ENCODE measurements at regions not wholly inside any gene's neighbourhood (a gene's known extent, or its start where the extent isn't known, plus 50 kb on each side); places are given as distances from the start of the nearest gene placed in this dataset.
"Not testable (repeated sequence)": the region's sequence is repeated elsewhere in the genome, so short reads cannot be mapped to it uniquely, and the experiment has no call there.

GRCh38 chr4:3596957-3597733 is 64.9 kb upstream of the LRPAP1 start:
- not testable (repeated sequence) for TF ChIP-seq CTCF (IDR thresholded peaks at IDR 0.05; ENCODE audit: extremely low read depth in 1 of 2, insufficient read depth in 1 of 2, low read depth in 1 of 2, low read length in 2 of 2); POLR2A (IDR thresholded peaks at IDR 0.05; ENCODE audit: low read depth, low read length); POLR2AphosphoS5 (IDR thresholded peaks at IDR 0.05; ENCODE audit: insufficient read depth, low read depth, low read length); MAX (IDR thresholded peaks at IDR 0.05; ENCODE audit: insufficient read depth, insufficient read length); EZH2 (IDR thresholded peaks at IDR 0.05; ENCODE audit: borderline replicate concordance, low read depth, low read length, severe bottlenecking)

All from endothelial cell of umbilical vein (primary cell).